GM12878 (cell line): ENCODE measurements at regions not wholly inside any gene's neighbourhood (a gene's known extent, or its start where the extent isn't known, plus 50 kb on each side); places are given as distances from the start of the nearest gene placed in this dataset.

Experiments
- ATAC-seq: fragments of 200-7000 bp; cut with Tn5 transposase; 3 replicates; pipeline ENCODE4 v1.9.1; 2020; ENCODE audit warnings: mild to moderate bottlenecking, moderate library complexity
- BruUV-seq: library from RNA; stranded (reverse); fragments of 400-500 nt; replicated peaks from 2 replicates; lab custom pipeline; 2021; lab: Mats Ljungman, UMichigan
- CTCF ChIA-PET: fragments of 300-600 bp; sonication (Branson Sonifier 250); formaldehyde crosslinking; extraction: SDS; loops from one replicate; lab custom pipeline; 2021; ENCODE audit warnings: inconsistent platforms; lab: Yijun Ruan, JAX
- POLR2A ChIA-PET: fragments of 350-600 bp; formaldehyde crosslinking; extraction: SDS; loops from one replicate; lab custom pipeline; 2021; ENCODE audit warnings: inconsistent platforms; lab: Charles Lee
- RAD21 ChIA-PET: fragments of 300-600 bp; sonication (Branson Sonifier 250); formaldehyde crosslinking; loops from one replicate; lab custom pipeline; 2023; ENCODE audit warnings: antibody characterized with exemption; ENCODE audit not compliant: unreplicated experiment; lab: Charles Lee
- SMC1A ChIA-PET: fragments of 300-600 bp; sonication (Branson Sonifier 250); formaldehyde crosslinking; loops from one replicate; lab custom pipeline; 2023; ENCODE audit not compliant: unreplicated experiment, uncharacterized antibody; lab: Charles Lee
- DNase-seq: peaks from one replicate; pipeline ENCODE4 v3.0.0-alpha.2; 2011; ENCODE audit warnings: low read depth, low spot score
- FAIRE-seq: peaks from 3 replicates; lab custom pipeline; 2011; peaks lifted over from hg19 to GRCh38; lab: Jason Lieb, UNC
- H2AFZ ChIP-seq: 2 replicates; pipeline ENCODE4 v1.6.0; 2011; ENCODE audit warnings: low read depth, low read length, control low read depth; ENCODE audit not compliant: control insufficient read depth
- H3K27ac ChIP-seq: 2 replicates; pipeline ENCODE4 v1.5.1; 2011; ENCODE audit warnings: control low read depth; ENCODE audit not compliant: control insufficient read depth, insufficient read depth
- H3K27me3 ChIP-seq, 2 experiments: replicated peaks in 1 of 2; 2 replicates each; pipeline versions ENCODE4 v1.6.0 to v1.6.1; 2011; ENCODE audit warnings: low read length in 1 of 2; ENCODE audit not compliant: control insufficient read depth in 2 of 2, insufficient read depth in 2 of 2
- H3K36me3 ChIP-seq, 2 experiments: 2 replicates each; pipeline ENCODE4 v1.5.1; 2011; ENCODE audit warnings: low read length in 1 of 2; ENCODE audit not compliant: control insufficient read depth in 2 of 2, insufficient read depth in 2 of 2
- H3K4me1 ChIP-seq: 2 replicates; pipeline ENCODE4 v1.6.1; 2011; ENCODE audit warnings: mild to moderate bottlenecking, low read length, moderate library complexity, mixed read lengths; ENCODE audit not compliant: control insufficient read depth, insufficient read depth
- H3K4me2 ChIP-seq: 2 replicates; pipeline ENCODE4 v1.6.0; 2011; ENCODE audit warnings: control low read depth; ENCODE audit not compliant: control insufficient read depth, insufficient read depth
- H3K4me3 ChIP-seq: fragments of 200-600 bp; sonication (generic); 2 replicates; pipeline ENCODE4 v1.5.1; 2016
- H3K79me2 ChIP-seq: 2 replicates; pipeline ENCODE4 v1.6.0; 2011; ENCODE audit warnings: low read length; ENCODE audit not compliant: control insufficient read depth, insufficient read depth
- H3K9ac ChIP-seq: 2 replicates; pipeline ENCODE4 v1.8.0; 2011; ENCODE audit warnings: low read length, control low read depth, mixed read lengths; ENCODE audit not compliant: control insufficient read depth, insufficient read depth
- H3K9me3 ChIP-seq: replicated peaks from 3 replicates; pipeline ENCODE4 v1.5.1; 2011; ENCODE audit warnings: mild to moderate bottlenecking, low read length; ENCODE audit not compliant: control insufficient read depth, insufficient read depth
- H4K20me1 ChIP-seq: 2 replicates; pipeline ENCODE4 v1.6.0; 2011; ENCODE audit not compliant: control insufficient read depth, insufficient read depth
- ESRRA ChIP-seq: IDR thresholded peaks from 2 replicates; pipeline ENCODE4 v1.6.1; 2012; ENCODE audit warnings: mild to moderate bottlenecking, low read length, improper control_type of control experiment
- SUZ12 ChIP-seq: fragments of 200-600 bp; sonication (generic); IDR thresholded peaks from one replicate; pipeline ENCODE4 v1.6.1; 2018; ENCODE audit warnings: antibody characterized with exemption, mild to moderate bottlenecking; ENCODE audit not compliant: unreplicated experiment
- ZBTB11 ChIP-seq: fragments of 450-650 bp; formaldehyde crosslinking; IDR thresholded peaks from 2 replicates; pipeline ENCODE4 v1.5.0; 2022; ENCODE audit warnings: mild to moderate bottlenecking, missing genetic modification characterization
- WGBS: methylation state at CpG from one replicate; pipeline ENCODE4 v1.1.6; 2016; ENCODE audit warnings: low lambda C conversion rate; ENCODE audit not compliant: insufficient replicate concordance, insufficient coverage; ENCODE audit errors: missing lambda C conversion rate; 5-methylcytosine and 5-hydroxymethylcytosine counted together
- in situ Hi-C: fragments of 300-500 bp; cut with MboI; formaldehyde crosslinking; loops from 9 replicates; pipeline ENCODE4 v1.14.3; 2018; ENCODE audit warnings: mixed read lengths
- intact Hi-C: fragments of 100-400 bp; cut with micrococcal nuclease; formaldehyde crosslinking; loops from one replicate; pipeline ENCODE4 v1.14.2; 2022; ENCODE audit not compliant: unreplicated experiment
- TF ChIP-seq, protein P1 (sequence below): fragments of 450-650 bp; IDR thresholded peaks from 2 replicates; pipeline ENCODE4 v1.6.1; 2017; ENCODE audit warnings: mild to moderate bottlenecking, moderate library complexity
- TF ChIP-seq, protein P2 (sequence below): fragments of 450-650 bp; IDR thresholded peaks from 2 replicates; pipeline ENCODE4 v1.6.1; 2014; ENCODE audit warnings: mild to moderate bottlenecking
- TF ChIP-seq, protein P3 (sequence below): fragments of 450-650 bp; IDR thresholded peaks from 2 replicates; pipeline ENCODE4 v1.6.1; 2017; ENCODE audit warnings: antibody characterized with exemption, mild to moderate bottlenecking, moderate library complexity

DNA sequence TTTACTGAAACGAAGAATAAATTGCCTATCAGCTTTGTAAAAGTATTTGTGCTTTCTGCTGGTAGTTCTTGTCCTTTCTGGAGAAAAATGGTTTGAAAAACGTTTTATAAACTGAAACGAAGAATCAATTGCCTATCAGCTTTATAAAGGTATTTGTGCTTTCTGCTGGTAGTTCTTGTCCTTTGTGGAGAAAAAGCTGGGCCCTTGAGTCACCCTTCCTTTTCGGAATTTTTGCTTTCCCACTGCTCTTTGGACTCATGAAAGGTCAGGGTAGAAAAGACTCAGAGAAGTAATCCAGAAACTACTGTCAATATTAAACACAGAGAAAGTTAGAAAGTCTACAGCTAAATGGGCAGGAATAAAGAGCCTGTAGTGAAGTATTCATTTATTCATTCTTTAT lies 72.8 kb downstream of the EOMES start:
- H3K9me3 ChIP-seq: no peaks in the 10 kb centered on the region
- WGBS: 7% methylated on average over 4 of the region's 4 CpGs
- BruUV-seq: no TSS peak
- SMC1A ChIA-PET: interaction anchor here (0.9 to 1.7 kb wide), 4 partner anchors 8 to 112 kb away, joined by 3 to 5 read pairs (median 4); no protein-coding TSS in a partner anchor
- TF ChIP-seq, protein P1, sequence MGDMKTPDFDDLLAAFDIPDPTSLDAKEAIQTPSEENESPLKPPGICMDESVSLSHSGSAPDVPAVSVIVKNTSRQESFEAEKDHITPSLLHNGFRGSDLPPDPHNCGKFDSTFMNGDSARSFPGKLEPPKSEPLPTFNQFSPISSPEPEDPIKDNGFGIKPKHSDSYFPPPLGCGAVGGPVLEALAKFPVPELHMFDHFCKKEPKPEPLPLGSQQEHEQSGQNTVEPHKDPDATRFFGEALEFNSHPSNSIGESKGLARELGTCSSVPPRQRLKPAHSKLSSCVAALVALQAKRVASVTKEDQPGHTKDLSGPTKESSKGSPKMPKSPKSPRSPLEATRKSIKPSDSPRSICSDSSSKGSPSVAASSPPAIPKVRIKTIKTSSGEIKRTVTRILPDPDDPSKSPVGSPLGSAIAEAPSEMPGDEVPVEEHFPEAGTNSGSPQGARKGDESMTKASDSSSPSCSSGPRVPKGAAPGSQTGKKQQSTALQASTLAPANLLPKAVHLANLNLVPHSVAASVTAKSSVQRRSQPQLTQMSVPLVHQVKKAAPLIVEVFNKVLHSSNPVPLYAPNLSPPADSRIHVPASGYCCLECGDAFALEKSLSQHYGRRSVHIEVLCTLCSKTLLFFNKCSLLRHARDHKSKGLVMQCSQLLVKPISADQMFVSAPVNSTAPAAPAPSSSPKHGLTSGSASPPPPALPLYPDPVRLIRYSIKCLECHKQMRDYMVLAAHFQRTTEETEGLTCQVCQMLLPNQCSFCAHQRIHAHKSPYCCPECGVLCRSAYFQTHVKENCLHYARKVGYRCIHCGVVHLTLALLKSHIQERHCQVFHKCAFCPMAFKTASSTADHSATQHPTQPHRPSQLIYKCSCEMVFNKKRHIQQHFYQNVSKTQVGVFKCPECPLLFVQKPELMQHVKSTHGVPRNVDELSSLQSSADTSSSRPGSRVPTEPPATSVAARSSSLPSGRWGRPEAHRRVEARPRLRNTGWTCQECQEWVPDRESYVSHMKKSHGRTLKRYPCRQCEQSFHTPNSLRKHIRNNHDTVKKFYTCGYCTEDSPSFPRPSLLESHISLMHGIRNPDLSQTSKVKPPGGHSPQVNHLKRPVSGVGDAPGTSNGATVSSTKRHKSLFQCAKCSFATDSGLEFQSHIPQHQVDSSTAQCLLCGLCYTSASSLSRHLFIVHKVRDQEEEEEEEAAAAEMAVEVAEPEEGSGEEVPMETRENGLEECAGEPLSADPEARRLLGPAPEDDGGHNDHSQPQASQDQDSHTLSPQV: no peak
- TF ChIP-seq, protein P2, sequence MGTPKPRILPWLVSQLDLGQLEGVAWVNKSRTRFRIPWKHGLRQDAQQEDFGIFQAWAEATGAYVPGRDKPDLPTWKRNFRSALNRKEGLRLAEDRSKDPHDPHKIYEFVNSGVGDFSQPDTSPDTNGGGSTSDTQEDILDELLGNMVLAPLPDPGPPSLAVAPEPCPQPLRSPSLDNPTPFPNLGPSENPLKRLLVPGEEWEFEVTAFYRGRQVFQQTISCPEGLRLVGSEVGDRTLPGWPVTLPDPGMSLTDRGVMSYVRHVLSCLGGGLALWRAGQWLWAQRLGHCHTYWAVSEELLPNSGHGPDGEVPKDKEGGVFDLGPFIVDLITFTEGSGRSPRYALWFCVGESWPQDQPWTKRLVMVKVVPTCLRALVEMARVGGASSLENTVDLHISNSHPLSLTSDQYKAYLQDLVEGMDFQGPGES: no peak
- TF ChIP-seq ZBTB11 (CRISPR knock-in tag) (no peak), ESRRA (no peak), SUZ12 (no peak)
- TF ChIP-seq, protein P3, sequence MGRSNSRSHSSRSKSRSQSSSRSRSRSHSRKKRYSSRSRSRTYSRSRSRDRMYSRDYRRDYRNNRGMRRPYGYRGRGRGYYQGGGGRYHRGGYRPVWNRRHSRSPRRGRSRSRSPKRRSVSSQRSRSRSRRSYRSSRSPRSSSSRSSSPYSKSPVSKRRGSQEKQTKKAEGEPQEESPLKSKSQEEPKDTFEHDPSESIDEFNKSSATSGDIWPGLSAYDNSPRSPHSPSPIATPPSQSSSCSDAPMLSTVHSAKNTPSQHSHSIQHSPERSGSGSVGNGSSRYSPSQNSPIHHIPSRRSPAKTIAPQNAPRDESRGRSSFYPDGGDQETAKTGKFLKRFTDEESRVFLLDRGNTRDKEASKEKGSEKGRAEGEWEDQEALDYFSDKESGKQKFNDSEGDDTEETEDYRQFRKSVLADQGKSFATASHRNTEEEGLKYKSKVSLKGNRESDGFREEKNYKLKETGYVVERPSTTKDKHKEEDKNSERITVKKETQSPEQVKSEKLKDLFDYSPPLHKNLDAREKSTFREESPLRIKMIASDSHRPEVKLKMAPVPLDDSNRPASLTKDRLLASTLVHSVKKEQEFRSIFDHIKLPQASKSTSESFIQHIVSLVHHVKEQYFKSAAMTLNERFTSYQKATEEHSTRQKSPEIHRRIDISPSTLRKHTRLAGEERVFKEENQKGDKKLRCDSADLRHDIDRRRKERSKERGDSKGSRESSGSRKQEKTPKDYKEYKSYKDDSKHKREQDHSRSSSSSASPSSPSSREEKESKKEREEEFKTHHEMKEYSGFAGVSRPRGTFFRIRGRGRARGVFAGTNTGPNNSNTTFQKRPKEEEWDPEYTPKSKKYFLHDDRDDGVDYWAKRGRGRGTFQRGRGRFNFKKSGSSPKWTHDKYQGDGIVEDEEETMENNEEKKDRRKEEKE: no peak
- TF ChIP-seq, all 136 proteins: peak for 0
- H3K4me2 ChIP-seq: no peak overlapping the region
- DNase-seq (no peak), ATAC-seq (no peak), FAIRE-seq (no peak)
- no peaks in the 10 kb centered on the region for H3K27me3 ChIP-seq
- ChIA-PET POLR2A (interaction anchor here (0.6 kb wide), 1 partner anchor 68 kb away, joined by 3 read pairs; no protein-coding TSS in a partner anchor), RAD21 (no interaction called here), CTCF (interaction anchor here (1.3 to 5.0 kb wide), 3 partner anchors 10 to 32 kb away, joined by 3 to 26 read pairs (median 3); no protein-coding TSS in a partner anchor)
- H3K4me3 ChIP-seq: no peak overlapping the region
- H2AFZ ChIP-seq: no peak overlapping the region
- no peak overlapping the region for H3K9ac ChIP-seq
- no peaks in the 10 kb centered on the region for H3K79me2 ChIP-seq
- in situ Hi-C loops (no loop called here), intact Hi-C loops (no loop called here)
- no peaks in the 10 kb centered on the region for H4K20me1 ChIP-seq
- H3K27ac ChIP-seq: no peak overlapping the region
- H3K4me1 ChIP-seq: no peaks in the 10 kb centered on the region
- no peaks in the 10 kb centered on the region for H3K36me3 ChIP-seq
